Body of pancreas (tissue), 4 donors: ENCODE measurements at regions not wholly inside any gene's neighbourhood (a gene's known extent, or its start where the extent isn't known, plus 50 kb on each side); places are given as distances from the start of the nearest gene placed in this dataset.

Source experiments
- POLR2A ChIP-seq, 3 donors: fragments of 450-650 bp; IDR thresholded peaks; one replicate each; pipeline ENCODE4 v1.6.1; 2016; ENCODE audit warnings: antibody characterized with exemption in 3 of 3, mild to moderate bottlenecking in 2 of 3
- TF ChIP-seq, protein P1 (sequence below), 7 experiments: fragments of 450-650 bp in 4 of 7; fragments of 200-600 bp in 3 of 7; sonication (generic) in 3 of 7; IDR thresholded peaks; one replicate each; pipeline ENCODE4 v1.5.1; 2016 to 2019; ENCODE audit warnings: antibody characterized with exemption in 7 of 7

DNA sequence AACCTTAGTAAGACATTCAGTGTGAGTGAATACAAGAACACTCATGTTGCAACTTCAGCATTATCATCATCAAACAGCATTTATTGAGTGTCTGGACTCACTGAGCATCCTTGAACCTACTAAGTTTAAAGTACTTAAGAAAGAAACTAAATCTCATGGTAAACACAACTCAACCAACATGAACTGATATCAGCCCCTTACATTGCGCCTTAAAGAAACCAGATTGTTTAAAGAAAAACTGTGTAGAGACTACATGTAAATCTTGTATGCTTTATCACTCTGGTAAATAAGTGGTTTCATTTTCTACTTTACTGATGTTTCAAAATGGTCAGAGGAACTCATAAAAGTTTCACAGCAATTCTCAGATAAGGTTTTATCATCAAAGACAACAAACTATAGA, 157.5 kb upstream of the FERD3L start:
- no peak for TF ChIP-seq POLR2A (IDR thresholded peaks at IDR 0.05)
- TF ChIP-seq, protein P1, sequence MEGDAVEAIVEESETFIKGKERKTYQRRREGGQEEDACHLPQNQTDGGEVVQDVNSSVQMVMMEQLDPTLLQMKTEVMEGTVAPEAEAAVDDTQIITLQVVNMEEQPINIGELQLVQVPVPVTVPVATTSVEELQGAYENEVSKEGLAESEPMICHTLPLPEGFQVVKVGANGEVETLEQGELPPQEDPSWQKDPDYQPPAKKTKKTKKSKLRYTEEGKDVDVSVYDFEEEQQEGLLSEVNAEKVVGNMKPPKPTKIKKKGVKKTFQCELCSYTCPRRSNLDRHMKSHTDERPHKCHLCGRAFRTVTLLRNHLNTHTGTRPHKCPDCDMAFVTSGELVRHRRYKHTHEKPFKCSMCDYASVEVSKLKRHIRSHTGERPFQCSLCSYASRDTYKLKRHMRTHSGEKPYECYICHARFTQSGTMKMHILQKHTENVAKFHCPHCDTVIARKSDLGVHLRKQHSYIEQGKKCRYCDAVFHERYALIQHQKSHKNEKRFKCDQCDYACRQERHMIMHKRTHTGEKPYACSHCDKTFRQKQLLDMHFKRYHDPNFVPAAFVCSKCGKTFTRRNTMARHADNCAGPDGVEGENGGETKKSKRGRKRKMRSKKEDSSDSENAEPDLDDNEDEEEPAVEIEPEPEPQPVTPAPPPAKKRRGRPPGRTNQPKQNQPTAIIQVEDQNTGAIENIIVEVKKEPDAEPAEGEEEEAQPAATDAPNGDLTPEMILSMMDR (IDR thresholded peaks at IDR 0.05), result no peak
